DMS 273 (cell line): ENCODE measurements at regions not wholly inside any gene's neighbourhood (a gene's known extent, or its start where the extent isn't known, plus 50 kb on each side); places are given as distances from the start of the nearest gene placed in this dataset.
"Not testable (repeated sequence)": the region's sequence is repeated elsewhere in the genome, so short reads cannot be mapped to it uniquely, and the experiment has no call there.

ENCODE experiments used
- DNase-seq: peaks from one replicate; lab custom pipeline; 2025; ENCODE audit not compliant: unreplicated experiment; lab: John Stamatoyannopoulos, UW

GRCh38 chr16:88329726-88330700, 52.7 kb upstream of the ZNF469 start:
- DNase-seq = no peak

GRCh38 chr16:88330971-88331890, 51.5 kb upstream of the ZNF469 start:
- DNase-seq = no peak

- DNase-seq = peak; percentile 16
These were observed 50.5 kb upstream of the ZNF469 start for GRCh38 chr16:88331989-88332920.

- DNase-seq = not testable (repeated sequence)
These were observed 49.6 kb upstream of the ZNF469 start for GRCh38 chr16:88332921-88333825.
